ENCODE measurements at regions not wholly inside any gene's neighbourhood (a gene's known extent, or its start where the extent isn't known, plus 50 kb on each side); places are given as distances from the start of the nearest gene placed in this dataset.

GRCh38 chr9:16139774-16140173 lies 586.9 kb downstream of the CCDC171 start:
- DNase-seq: peak in 4 of 5 donors; percentile 31 to 67 (median 53)
- Histone ChIP-seq H3K4me1 (ENCODE audit: insufficient read depth) (no peaks in the 10 kb centered on the region), H3K27me3 (no peaks in the 10 kb centered on the region), H3K27ac (no peak overlapping the region), H3K4me3 (no peak overlapping the region), H3K36me3 (no peaks in the 10 kb centered on the region), H3K9me3 (no peaks in the 10 kb centered on the region)
- intact Hi-C loops (cut with DNase I): loop anchor here in 2 of 4 donors (10.0 kb wide), 1 partner anchor 265 kb away; no protein-coding TSS in a partner anchor
- TF ChIP-seq EP300 (IDR thresholded peaks at IDR 0.05) (no peak), POLR2A (IDR thresholded peaks at IDR 0.05) (no peak), CTCF (IDR thresholded peaks at IDR 0.05) (no peak)
- 35 to 50% (median 48%) methylated on average over 5 of the region's 5 CpGs for WGBS, 3 donors

DNA sequence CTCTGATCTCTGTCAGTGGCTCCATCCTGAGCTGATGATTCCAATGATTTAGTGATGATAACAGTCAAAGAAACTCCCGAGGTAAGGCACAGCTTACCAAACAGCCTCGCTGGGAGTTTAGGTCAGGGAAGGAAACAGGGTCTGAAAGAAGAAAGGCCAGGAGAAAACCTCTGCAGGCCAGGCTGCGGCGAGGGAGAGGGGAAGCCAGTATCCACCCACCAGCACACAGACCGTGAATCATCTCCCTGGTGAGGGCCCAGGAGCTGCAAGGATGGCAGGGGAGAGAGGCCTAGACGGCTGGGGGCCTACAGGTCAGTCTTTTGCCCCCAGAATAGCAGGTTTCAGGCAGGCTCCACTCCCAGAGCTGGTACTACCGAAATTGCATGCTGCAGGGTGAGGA lies 590.5 kb downstream of the CCDC171 start:
- TF ChIP-seq POLR2A (IDR thresholded peaks at IDR 0.05) (no peak), EP300 (IDR thresholded peaks at IDR 0.05) (no peak), CTCF (IDR thresholded peaks at IDR 0.05) (no peak)
- no peak for DNase-seq
- H3K4me3 ChIP-seq: no peak overlapping the region
- H3K4me1 ChIP-seq (ENCODE audit: insufficient read depth): peaks cover 3% of the 10 kb centered on the region
- H3K36me3 ChIP-seq: no peaks in the 10 kb centered on the region
- no peaks in the 10 kb centered on the region for H3K27me3 ChIP-seq
- intact Hi-C loops (cut with DNase I): no loop called here
- no peak overlapping the region for H3K27ac ChIP-seq
- WGBS, 3 donors: 57 to 74% (median 70%) methylated on average over 7 of the region's 7 CpGs
- no peaks in the 10 kb centered on the region for H3K9me3 ChIP-seq

DNA sequence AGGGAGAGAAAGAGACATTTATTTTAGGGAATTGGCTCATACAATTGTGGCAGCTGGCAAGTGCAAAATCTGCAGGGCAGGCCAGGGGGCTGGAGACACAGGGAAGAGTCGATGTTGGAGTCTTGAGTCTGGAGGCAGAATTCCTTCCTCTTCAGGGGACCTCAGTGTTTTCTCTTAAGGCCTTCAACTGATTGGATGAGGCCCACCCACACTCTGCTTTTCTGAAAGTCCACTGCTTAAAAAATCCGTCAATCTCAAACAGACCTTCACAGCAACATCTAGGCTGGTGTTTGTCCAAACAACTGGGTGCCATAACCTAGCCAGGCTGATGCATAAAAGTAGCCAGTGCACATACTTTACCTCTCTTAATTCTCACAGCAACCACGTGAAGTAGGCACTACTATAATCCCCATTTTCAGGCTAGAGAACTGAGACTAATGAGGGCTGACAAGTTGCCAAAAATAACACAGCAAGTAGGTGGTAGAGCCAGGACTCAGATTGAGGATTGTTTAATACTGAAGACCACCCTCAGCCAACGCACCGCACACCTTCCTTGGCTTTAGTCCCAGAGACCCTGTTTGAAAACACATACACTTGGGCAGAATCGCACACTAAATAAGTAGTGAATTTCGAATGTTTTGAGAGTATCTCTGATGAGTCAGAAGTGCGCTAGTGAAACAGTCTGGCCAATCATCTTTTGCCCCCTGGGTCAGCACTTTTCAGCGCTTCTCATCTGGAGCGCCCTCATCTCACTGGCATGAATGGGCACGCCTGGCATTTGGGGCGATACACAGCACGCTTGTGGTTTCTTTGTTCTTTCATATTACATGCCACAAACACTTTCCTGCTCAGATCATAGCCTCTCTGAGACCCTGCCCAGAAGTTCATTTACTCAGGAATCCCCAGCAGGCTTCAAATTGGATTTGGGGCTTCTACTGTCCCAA lies 591.4 kb downstream of the CCDC171 start:
- Histone ChIP-seq H3K4me1 (ENCODE audit: insufficient read depth) (peaks cover 3% of the 10 kb centered on the region), H3K36me3 (no peaks in the 10 kb centered on the region), H3K27ac (no peak overlapping the region), H3K4me3 (no peak overlapping the region), H3K9me3 (no peaks in the 10 kb centered on the region), H3K27me3 (no peaks in the 10 kb centered on the region)
- TF ChIP-seq CTCF (IDR thresholded peaks at IDR 0.05): no peak
- no peak for TF ChIP-seq EP300 (IDR thresholded peaks at IDR 0.05)
- no peak for TF ChIP-seq POLR2A (IDR thresholded peaks at IDR 0.05)
- intact Hi-C loops (cut with DNase I): no loop called here
- WGBS, 3 donors: 90 to 95% (median 95%) methylated on average over 13 of the region's 13 CpGs
- no peak for DNase-seq

GRCh38 chr9:16145196-16145950 lies 592.5 kb downstream of the CCDC171 start:
- Histone ChIP-seq H3K27me3 (no peaks in the 10 kb centered on the region), H3K4me3 (no peak overlapping the region), H3K4me1 (ENCODE audit: insufficient read depth) (peaks cover 3% of the 10 kb centered on the region), H3K36me3 (no peaks in the 10 kb centered on the region), H3K9me3 (no peaks in the 10 kb centered on the region), H3K27ac (no peak overlapping the region)
- 61 to 67% (median 64%) methylated on average over 8 of the region's 8 CpGs for WGBS, 3 donors
- TF ChIP-seq POLR2A (IDR thresholded peaks at IDR 0.05) (no peak), EP300 (IDR thresholded peaks at IDR 0.05) (no peak), CTCF (IDR thresholded peaks at IDR 0.05) (no peak)
- DNase-seq: no peak
- intact Hi-C loops (cut with DNase I): no loop called here

Measured in ovary (tissue), 7 donors.